Esophagus muscularis mucosa (tissue), 4 donors: ENCODE measurements at regions not wholly inside any gene's neighbourhood (a gene's known extent, or its start where the extent isn't known, plus 50 kb on each side); places are given as distances from the start of the nearest gene placed in this dataset.
"Not testable (repeated sequence)": the region's sequence is repeated elsewhere in the genome, so short reads cannot be mapped to it uniquely, and the experiment has no call there.

Experiments
- DNase-seq: peaks from one replicate; pipeline ENCODE4 v3.0.0-alpha.2; 2017; ENCODE audit errors: extremely low spot score
- H3K27ac ChIP-seq, 4 donors: fragments of 200-600 bp; sonication (generic); replicated peaks in 1 of 4; 1 replicate in 3 of 4; 2 replicates in 1 of 4; pipeline ENCODE4 v1.5.1; 2016 to 2019; ENCODE audit warnings: mild to moderate bottlenecking in 1 of 4
- H3K27me3 ChIP-seq, 4 donors: fragments of 200-600 bp; sonication (generic); one replicate each; pipeline versions ENCODE4 v1.5.1 to v1.6.0; 2016 to 2019
- H3K36me3 ChIP-seq, 4 donors: fragments of 200-600 bp; sonication (generic); one replicate each; pipeline ENCODE4 v1.5.1; 2016 to 2019
- H3K4me1 ChIP-seq, 4 donors: fragments of 200-600 bp; sonication (generic); one replicate each; pipeline ENCODE4 v1.5.1; 2016 to 2019
- H3K4me3 ChIP-seq, 4 donors: fragments of 200-600 bp; sonication (generic); 1 replicate in 2 of 4; 2 replicates in 2 of 4; pipeline ENCODE4 v1.5.1; 2016 to 2019; ENCODE audit warnings: mild to moderate bottlenecking in 4 of 4, moderate library complexity in 1 of 4
- H3K9me3 ChIP-seq, 4 donors: fragments of 200-600 bp; sonication (generic); 1 replicate in 3 of 4; 2 replicates in 1 of 4; pipeline ENCODE4 v1.5.1; 2016 to 2019
- EP300 ChIP-seq: sonication (generic); formaldehyde crosslinking; IDR thresholded peaks from one replicate; pipeline ENCODE4 v1.6.1; 2017; ENCODE audit warnings: antibody characterized with exemption
- POLR2A ChIP-seq: fragments of 450-650 bp; IDR thresholded peaks from one replicate; pipeline ENCODE4 v1.6.1; 2017; ENCODE audit warnings: antibody characterized with exemption, moderate library complexity, mild to moderate bottlenecking, low read depth
- POLR2AphosphoS5 ChIP-seq, 2 donors: sonication (generic); formaldehyde crosslinking; IDR thresholded peaks; one replicate each; pipeline ENCODE4 v1.6.1; 2017; ENCODE audit warnings: antibody characterized with exemption in 2 of 2
- WGBS: methylation state at CpG from one replicate; pipeline ENCODE4 v1.1.5; 2018; 5-methylcytosine and 5-hydroxymethylcytosine counted together
- intact Hi-C: fragments of 100-400 bp; cut with DNase I; formaldehyde crosslinking; loops from one replicate; pipeline ENCODE4 v1.15.1; 2023
- TF ChIP-seq, protein P1 (sequence below), 3 experiments: fragments of 200-600 bp in 2 of 3; fragments of 450-650 bp in 1 of 3; sonication (generic) in 2 of 3; IDR thresholded peaks; one replicate each; pipeline ENCODE4 v1.5.1; 2017 to 2019; ENCODE audit warnings: antibody characterized with exemption in 3 of 3, mild to moderate bottlenecking in 2 of 3, moderate library complexity in 1 of 3

DNA sequence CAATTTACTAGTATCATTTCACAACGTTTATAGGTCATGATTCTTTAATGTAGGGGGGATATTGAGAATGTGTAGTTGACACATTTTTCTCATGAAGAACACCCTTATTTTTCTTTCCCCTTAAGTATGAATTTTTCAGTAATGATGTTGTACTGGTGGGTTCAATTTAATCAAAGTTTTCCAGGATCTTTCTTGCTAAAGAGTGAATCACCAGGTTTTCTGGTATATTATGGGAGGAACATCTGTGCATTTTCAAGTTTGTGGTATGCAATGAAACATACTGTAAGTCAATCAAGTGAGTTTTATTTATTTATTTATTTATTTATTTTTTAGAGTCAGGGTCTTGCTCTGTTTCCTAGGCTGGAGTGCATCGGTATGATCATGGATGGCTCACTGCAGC, 221.2 kb upstream of the PTGFR start:
- H3K4me3 ChIP-seq = no peak overlapping the region
- intact Hi-C loops = no loop called here
- TF ChIP-seq POLR2AphosphoS5 (IDR thresholded peaks at IDR 0.05) (no peak), EP300 (no peak), POLR2A (no peak)
- TF ChIP-seq, protein P1, sequence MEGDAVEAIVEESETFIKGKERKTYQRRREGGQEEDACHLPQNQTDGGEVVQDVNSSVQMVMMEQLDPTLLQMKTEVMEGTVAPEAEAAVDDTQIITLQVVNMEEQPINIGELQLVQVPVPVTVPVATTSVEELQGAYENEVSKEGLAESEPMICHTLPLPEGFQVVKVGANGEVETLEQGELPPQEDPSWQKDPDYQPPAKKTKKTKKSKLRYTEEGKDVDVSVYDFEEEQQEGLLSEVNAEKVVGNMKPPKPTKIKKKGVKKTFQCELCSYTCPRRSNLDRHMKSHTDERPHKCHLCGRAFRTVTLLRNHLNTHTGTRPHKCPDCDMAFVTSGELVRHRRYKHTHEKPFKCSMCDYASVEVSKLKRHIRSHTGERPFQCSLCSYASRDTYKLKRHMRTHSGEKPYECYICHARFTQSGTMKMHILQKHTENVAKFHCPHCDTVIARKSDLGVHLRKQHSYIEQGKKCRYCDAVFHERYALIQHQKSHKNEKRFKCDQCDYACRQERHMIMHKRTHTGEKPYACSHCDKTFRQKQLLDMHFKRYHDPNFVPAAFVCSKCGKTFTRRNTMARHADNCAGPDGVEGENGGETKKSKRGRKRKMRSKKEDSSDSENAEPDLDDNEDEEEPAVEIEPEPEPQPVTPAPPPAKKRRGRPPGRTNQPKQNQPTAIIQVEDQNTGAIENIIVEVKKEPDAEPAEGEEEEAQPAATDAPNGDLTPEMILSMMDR (IDR thresholded peaks at IDR 0.05) = no peak
- H3K4me1 ChIP-seq = peaks cover 0 to 1% (median 0%) of the 10 kb centered on the region in 4 donors
- no peaks in the 10 kb centered on the region for H3K36me3 ChIP-seq
- WGBS = 76% methylated on average over 2 of the region's 2 CpGs
- H3K9me3 ChIP-seq = no peaks in the 10 kb centered on the region
- DNase-seq = no peak
- H3K27me3 ChIP-seq = no peaks in the 10 kb centered on the region
- no peak overlapping the region for H3K27ac ChIP-seq

DNA sequence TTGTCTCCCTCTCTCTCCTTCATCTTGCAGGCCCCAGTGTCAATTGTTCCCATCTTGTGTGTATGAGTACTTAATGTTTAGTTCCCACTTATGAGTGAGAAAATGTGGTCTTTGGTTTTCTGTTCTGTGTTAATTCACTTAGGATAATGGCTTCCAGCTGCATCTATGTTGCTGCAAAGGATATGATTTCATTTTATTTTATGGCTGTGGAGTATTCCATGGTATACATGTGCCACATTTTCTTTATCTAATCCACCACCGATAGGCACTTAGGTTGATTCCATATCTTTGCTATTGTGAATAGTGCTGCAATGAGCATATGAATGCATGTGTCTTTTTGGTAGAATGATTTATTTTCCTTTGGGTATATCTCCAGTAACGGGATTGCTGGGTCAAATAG, 219.4 kb upstream of the PTGFR start:
- H3K27ac ChIP-seq, DNase-seq, H3K4me3 ChIP-seq, intact Hi-C loops, H3K36me3 ChIP-seq, H3K9me3 ChIP-seq, H3K27me3 ChIP-seq: not testable (repeated sequence)
- WGBS = 86% methylated on average over 2 of the region's 2 CpGs
- peaks cover 0 to 18% (median 2%) of the 10 kb centered on the region in 4 donors for H3K4me1 ChIP-seq

DNA sequence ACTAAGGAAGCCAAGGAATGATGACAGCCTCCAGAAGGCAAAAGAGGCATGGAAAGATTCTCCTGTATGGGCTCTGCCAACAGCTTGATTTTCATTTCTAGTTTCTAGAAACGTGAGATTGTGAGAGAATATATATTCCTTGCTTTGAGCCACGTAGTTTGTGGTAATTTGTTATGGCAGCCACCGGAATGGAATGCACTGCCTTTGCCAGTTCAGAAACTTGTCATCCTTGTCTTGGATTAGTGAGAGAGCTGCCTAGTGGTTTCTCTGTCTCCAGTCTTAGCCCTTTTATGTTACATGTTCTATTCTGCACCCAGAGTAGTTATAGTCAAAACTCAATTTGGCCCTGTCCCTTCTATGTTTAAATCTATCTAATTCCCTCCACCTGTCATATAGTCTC, 216.0 kb upstream of the PTGFR start:
- no peak for DNase-seq
- Histone ChIP-seq H3K27ac (peak overlapping the region in 1 of 4 donors; percentile 63), H3K4me1 (peaks cover 0 to 18% (median 2%) of the 10 kb centered on the region in 4 donors), H3K36me3 (no peaks in the 10 kb centered on the region), H3K4me3 (no peak overlapping the region), H3K27me3 (no peaks in the 10 kb centered on the region), H3K9me3 (no peaks in the 10 kb centered on the region)
- TF ChIP-seq POLR2A (no peak), EP300 (no peak), POLR2AphosphoS5 (IDR thresholded peaks at IDR 0.05) (no peak)
- TF ChIP-seq, protein P1 (IDR thresholded peaks at IDR 0.05) = no peak
- 52% methylated on average over 3 of the region's 3 CpGs for WGBS
- intact Hi-C loops = no loop called here

DNA sequence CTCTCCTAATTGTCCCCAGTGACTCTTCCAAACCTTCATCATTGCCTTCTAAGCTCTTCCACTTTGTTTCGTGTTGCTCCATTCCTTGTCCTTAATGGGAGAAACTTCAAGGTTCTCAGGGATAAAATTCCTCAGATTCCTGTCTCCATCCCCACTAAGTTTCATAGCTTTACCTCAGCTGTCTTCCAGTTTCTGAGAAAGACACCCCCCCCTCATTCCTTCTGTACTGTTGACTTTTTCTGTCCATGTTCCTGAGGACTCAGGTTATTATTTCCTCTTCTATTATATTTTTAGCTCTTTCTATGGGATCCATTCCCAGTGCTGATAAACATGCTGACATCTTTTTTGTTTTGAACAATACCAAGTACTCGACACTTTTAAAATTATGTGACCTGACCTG, 215.3 kb upstream of the PTGFR start:
- no peak overlapping the region for H3K4me3 ChIP-seq
- no peaks in the 10 kb centered on the region for H3K9me3 ChIP-seq
- TF ChIP-seq, protein P1 (IDR thresholded peaks at IDR 0.05) = no peak
- peak overlapping the region in 1 of 4 donors; percentile 63 for H3K27ac ChIP-seq
- no peak for DNase-seq
- no peaks in the 10 kb centered on the region for H3K36me3 ChIP-seq
- intact Hi-C loops = no loop called here
- peaks cover 0 to 18% (median 2%) of the 10 kb centered on the region in 4 donors for H3K4me1 ChIP-seq
- H3K27me3 ChIP-seq = no peaks in the 10 kb centered on the region
- 29% methylated on average over 2 of the region's 2 CpGs for WGBS

DNA sequence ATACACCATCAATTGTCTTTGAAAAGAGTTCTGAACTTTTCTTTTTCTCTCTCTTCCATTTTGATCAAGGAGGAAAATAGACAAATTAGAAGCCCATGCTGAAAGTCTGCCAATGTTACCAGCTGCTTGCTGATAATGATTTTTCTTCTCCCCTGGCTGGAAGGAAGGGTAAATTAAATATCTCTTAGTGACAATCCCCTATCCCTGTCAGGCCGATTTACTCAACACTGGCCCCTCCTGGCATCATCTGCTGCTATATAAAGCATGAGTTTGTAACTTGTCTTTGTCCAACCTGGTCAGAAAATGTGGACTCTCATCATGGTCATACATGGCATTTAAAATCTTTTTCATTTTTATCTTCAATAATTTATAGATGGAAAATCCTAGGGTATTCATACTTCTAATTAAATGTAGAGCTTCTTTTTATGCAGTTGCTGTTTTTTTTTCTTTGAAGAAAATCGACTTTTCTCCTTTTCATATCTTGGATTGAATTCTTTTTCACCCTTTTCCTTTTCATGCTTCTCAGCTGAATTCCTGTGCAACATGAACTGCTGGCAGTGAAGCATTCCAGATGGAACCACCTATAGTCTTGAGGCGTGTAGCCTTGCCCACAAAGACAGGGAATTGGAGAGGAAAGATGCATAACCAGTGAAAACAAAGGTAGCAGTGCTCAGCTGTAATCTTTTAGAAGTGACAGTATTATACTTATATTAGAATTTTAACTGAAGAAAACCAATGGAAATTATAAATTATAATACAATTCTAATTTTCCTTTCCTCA, 214.7 kb upstream of the PTGFR start:
- no peak for TF ChIP-seq POLR2A
- peaks cover 0 to 18% (median 2%) of the 10 kb centered on the region in 4 donors for H3K4me1 ChIP-seq
- DNase-seq = no peak
- no peak overlapping the region for H3K4me3 ChIP-seq
- no peaks in the 10 kb centered on the region for H3K36me3 ChIP-seq
- 56% methylated on average over 3 of the region's 3 CpGs for WGBS
- H3K27ac ChIP-seq = peak overlapping the region in 1 of 4 donors; percentile 45
- H3K27me3 ChIP-seq = no peaks in the 10 kb centered on the region
- intact Hi-C loops = no loop called here
- no peaks in the 10 kb centered on the region for H3K9me3 ChIP-seq

DNA sequence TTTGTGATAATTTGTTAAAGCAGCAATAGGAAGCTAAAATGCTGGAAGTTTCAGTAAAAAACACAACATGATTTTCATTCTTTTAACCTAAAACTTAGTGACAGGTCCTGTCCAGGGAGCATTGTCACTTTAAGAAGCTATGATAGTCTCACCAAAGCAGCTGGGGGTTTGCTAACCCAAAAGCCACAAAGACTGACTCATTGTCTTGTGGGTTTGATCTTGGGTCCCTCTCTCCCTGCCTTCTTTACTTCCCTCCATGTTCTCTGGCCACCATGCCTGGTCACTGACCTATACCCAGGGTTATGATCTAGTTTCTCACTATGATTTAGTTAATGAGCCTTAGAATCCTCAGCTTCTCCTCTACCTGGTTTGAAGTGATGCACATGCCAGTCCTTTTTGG, 213.5 kb upstream of the PTGFR start:
- intact Hi-C loops = no loop called here
- DNase-seq = no peak
- H3K9me3 ChIP-seq = no peaks in the 10 kb centered on the region

More for the DNA sequence above, 213.5 kb upstream of the PTGFR start:
- no peak overlapping the region for H3K4me3 ChIP-seq
- TF ChIP-seq EP300 (no peak), POLR2A (no peak), POLR2AphosphoS5 (IDR thresholded peaks at IDR 0.05) (no peak)
- TF ChIP-seq, protein P1 (IDR thresholded peaks at IDR 0.05) = no peak
- H3K27ac ChIP-seq = no peak overlapping the region
- H3K36me3 ChIP-seq = no peaks in the 10 kb centered on the region
- no peaks in the 10 kb centered on the region for H3K27me3 ChIP-seq
- H3K4me1 ChIP-seq = peaks cover 0 to 18% (median 2%) of the 10 kb centered on the region in 4 donors
